Tibial nerve (tissue), 4 donors: ENCODE measurements at regions not wholly inside any gene's neighbourhood (a gene's known extent, or its start where the extent isn't known, plus 50 kb on each side); places are given as distances from the start of the nearest gene placed in this dataset.

Experiments
- CTCF ChIP-seq, 5 experiments: fragments of 200-600 bp in 3 of 5; fragments of 450-650 bp in 2 of 5; sonication (generic) in 3 of 5; IDR thresholded peaks; one replicate each; pipeline ENCODE4 v1.5.1; 2016 to 2019; ENCODE audit warnings: antibody characterized with exemption in 5 of 5, mild to moderate bottlenecking in 3 of 5, moderate library complexity in 2 of 5
- EP300 ChIP-seq, 2 donors: sonication (generic); formaldehyde crosslinking; IDR thresholded peaks; one replicate each; pipeline ENCODE4 v1.6.1; 2017; ENCODE audit warnings: antibody characterized with exemption in 2 of 2, mild to moderate bottlenecking in 1 of 2
- POLR2A ChIP-seq, 2 donors: fragments of 450-650 bp; IDR thresholded peaks; one replicate each; pipeline ENCODE4 v1.6.1; 2017; ENCODE audit warnings: antibody characterized with exemption in 2 of 2, mild to moderate bottlenecking in 2 of 2, moderate library complexity in 2 of 2

- TF ChIP-seq CTCF (IDR thresholded peaks at IDR 0.05), result no peak
- TF ChIP-seq POLR2A (IDR thresholded peaks at IDR 0.05), result no peak
- no peak for TF ChIP-seq EP300 (IDR thresholded peaks at IDR 0.05)
Observed at GRCh38 chr14:49526101-49526500, 60.1 kb downstream of the RPS29 start.
